Right atrium auricular region (tissue), 2 donors: ENCODE measurements at regions not wholly inside any gene's neighbourhood (a gene's known extent, or its start where the extent isn't known, plus 50 kb on each side); places are given as distances from the start of the nearest gene placed in this dataset.

Experiments
- DNase-seq: peaks from one replicate; pipeline ENCODE4 v3.0.0-alpha.2; 2019; ENCODE audit warnings: low spot score
- H3K27ac ChIP-seq, 2 donors: fragments of 200-600 bp; sonication (generic); 1 replicate in 1 of 2; 2 replicates in 1 of 2; pipeline ENCODE4 v1.5.1; 2016 to 2019
- H3K27me3 ChIP-seq, 2 donors: fragments of 200-600 bp; sonication (generic); one replicate each; pipeline versions ENCODE4 v1.5.1 to v1.6.0; 2017 to 2019
- H3K36me3 ChIP-seq: fragments of 200-600 bp; sonication (generic); one replicate; pipeline ENCODE4 v1.5.1; 2016
- H3K4me1 ChIP-seq, 2 donors: fragments of 200-600 bp; sonication (generic); one replicate each; pipeline versions ENCODE4 v1.5.1 to v1.6.0; 2017 to 2019
- H3K4me3 ChIP-seq, 2 donors: fragments of 200-600 bp; sonication (generic); 1 replicate in 1 of 2; 2 replicates in 1 of 2; pipeline ENCODE4 v1.5.1; 2017 to 2019; ENCODE audit warnings: mild to moderate bottlenecking in 1 of 2, moderate library complexity in 1 of 2
- H3K9me3 ChIP-seq, 2 donors: fragments of 200-600 bp; sonication (generic); one replicate each; pipeline ENCODE4 v1.5.1; 2019
- TF ChIP-seq, protein P1 (sequence below), 2 donors: fragments of 200-600 bp; sonication (generic); IDR thresholded peaks; one replicate each; pipeline ENCODE4 v1.5.1; 2019; ENCODE audit warnings: antibody characterized with exemption in 2 of 2

DNA sequence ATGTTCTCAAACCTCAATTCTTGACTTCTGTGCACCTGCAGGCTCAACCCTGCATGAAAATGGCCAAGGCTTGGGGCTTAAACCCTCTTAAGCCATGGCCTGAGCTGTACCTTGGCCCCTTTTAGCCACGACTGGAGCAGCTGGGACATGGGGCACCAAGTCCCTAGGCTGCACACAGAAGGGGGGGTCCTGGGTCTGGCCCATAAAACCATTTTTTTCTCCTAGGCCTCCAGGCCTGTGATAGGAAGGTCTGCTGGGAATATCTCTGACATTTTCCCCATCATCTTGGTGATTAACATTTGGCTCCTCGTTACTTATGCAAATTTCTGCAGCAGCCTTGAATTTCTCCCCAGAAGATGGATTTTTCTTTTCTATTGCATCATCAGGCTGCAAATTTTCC is 119.4 kb upstream of the VGLL2 start:
- no peaks in the 10 kb centered on the region for H3K36me3 ChIP-seq
- H3K27ac ChIP-seq = no peak overlapping the region
- no peaks in the 10 kb centered on the region for H3K9me3 ChIP-seq
- no peak for DNase-seq
- TF ChIP-seq, protein P1, sequence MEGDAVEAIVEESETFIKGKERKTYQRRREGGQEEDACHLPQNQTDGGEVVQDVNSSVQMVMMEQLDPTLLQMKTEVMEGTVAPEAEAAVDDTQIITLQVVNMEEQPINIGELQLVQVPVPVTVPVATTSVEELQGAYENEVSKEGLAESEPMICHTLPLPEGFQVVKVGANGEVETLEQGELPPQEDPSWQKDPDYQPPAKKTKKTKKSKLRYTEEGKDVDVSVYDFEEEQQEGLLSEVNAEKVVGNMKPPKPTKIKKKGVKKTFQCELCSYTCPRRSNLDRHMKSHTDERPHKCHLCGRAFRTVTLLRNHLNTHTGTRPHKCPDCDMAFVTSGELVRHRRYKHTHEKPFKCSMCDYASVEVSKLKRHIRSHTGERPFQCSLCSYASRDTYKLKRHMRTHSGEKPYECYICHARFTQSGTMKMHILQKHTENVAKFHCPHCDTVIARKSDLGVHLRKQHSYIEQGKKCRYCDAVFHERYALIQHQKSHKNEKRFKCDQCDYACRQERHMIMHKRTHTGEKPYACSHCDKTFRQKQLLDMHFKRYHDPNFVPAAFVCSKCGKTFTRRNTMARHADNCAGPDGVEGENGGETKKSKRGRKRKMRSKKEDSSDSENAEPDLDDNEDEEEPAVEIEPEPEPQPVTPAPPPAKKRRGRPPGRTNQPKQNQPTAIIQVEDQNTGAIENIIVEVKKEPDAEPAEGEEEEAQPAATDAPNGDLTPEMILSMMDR (IDR thresholded peaks at IDR 0.05) = no peak
- H3K4me1 ChIP-seq = peaks cover 0 to 13% of the 10 kb centered on the region in 2 donors
- no peak overlapping the region for H3K4me3 ChIP-seq
- no peaks in the 10 kb centered on the region for H3K27me3 ChIP-seq

DNA sequence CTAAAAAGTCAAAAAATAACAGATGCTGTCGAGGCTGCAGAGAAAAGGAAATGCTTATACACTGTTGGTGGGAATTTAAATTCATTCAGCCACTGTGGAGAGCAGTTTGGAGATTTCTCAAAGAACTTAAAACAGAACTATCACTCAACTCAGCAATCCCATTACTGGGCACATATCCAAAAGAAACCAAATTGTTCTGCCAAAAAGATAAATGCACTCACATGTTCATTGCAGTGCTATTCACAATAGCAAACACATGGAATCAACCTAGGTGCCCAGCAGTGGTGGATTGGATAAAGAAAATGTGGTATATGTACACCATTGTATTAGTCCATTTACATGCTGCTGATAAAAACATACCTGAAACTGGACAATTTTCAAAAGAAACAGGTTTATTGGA is 116.0 kb upstream of the VGLL2 start:
- Histone ChIP-seq H3K27ac (peak overlapping the region in 1 of 2 donors; percentile 45), H3K4me3 (no peak overlapping the region), H3K4me1 (no peaks in the 10 kb centered on the region), H3K36me3 (no peaks in the 10 kb centered on the region), H3K27me3 (no peaks in the 10 kb centered on the region), H3K9me3 (no peaks in the 10 kb centered on the region)
- DNase-seq = no peak
- TF ChIP-seq, protein P1 (IDR thresholded peaks at IDR 0.05) = no peak

DNA sequence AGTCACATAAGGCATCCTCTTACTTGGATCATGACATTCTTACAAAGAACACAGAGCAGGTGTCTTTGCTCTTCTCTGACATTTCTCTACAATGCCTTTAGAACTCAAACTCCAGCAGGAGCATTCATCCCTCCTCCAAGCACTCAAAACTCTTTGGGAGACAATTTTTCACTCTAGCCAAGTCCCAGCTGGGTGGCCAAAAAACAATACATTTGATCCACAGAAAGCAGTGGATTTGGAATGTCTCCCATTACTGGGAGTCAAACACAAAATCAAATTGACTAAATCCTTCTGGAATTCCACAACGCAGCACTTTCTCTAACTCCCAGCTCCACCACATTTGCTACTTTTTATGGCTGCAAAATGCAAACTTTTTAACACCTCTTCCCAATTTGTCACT is 108.6 kb upstream of the VGLL2 start:
- DNase-seq = no peak
- Histone ChIP-seq H3K4me1 (peaks cover 0 to 6% of the 10 kb centered on the region in 2 donors), H3K36me3 (no peaks in the 10 kb centered on the region), H3K4me3 (no peak overlapping the region), H3K27me3 (no peaks in the 10 kb centered on the region), H3K27ac (peak overlapping the region in 1 of 2 donors; percentile 14), H3K9me3 (no peaks in the 10 kb centered on the region)
- TF ChIP-seq, protein P1 (IDR thresholded peaks at IDR 0.05) = no peak

DNA sequence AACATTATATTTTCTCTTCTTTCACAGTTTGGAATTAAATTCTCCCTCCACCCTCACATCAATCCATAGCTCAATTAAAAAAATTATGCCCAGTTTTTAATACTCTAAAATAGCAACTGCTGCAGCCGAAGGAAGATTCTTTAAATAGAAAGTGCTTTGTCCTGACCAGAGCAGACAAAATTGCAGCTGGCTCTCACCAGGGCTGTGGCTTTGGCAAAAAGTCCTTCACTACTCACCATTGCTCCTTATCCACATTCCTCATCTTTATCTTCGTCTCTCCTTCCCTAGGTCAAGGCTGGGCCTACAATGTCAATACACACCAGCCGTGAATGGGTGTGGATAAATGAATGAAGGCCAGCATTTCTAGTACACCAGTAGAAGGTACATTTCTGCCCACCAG is 107.9 kb upstream of the VGLL2 start:
- Histone ChIP-seq H3K9me3 (no peaks in the 10 kb centered on the region), H3K36me3 (no peaks in the 10 kb centered on the region), H3K4me3 (no peak overlapping the region), H3K27me3 (no peaks in the 10 kb centered on the region), H3K4me1 (peaks cover 0 to 6% of the 10 kb centered on the region in 2 donors), H3K27ac (peak overlapping the region in 1 of 2 donors; percentile 14)
- TF ChIP-seq, protein P1 (IDR thresholded peaks at IDR 0.05) = no peak
- no peak for DNase-seq

DNA sequence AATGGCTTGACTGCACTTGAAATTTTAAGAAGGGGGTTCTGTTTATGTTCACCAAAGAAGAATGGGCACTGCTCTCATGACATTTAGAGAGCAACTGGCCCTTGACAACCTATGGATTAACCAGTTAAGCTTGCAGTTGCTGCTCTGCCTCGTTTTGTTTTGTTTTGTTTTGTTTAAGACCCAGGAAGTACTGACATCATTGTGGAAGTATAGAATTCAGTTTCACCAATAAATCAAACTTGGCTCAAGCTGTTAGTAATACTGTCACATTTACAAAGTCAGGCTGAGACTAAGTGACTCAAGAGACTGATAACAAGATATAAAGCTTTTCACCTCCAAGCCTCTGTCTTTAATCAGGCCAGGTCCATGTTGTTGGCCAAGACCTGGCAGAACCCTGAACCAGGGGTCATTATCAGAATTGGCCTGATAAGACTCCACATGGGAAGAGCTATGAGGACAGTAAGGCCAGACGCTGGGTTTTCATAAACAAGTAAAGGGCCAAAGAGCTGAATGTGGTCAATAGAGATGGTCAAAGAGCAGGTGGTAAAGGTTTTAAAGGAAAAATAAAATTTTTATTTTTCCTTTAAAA is 99.4 kb upstream of the VGLL2 start:
- Histone ChIP-seq H3K4me1 (peaks cover 0 to 4% of the 10 kb centered on the region in 2 donors), H3K27me3 (no peaks in the 10 kb centered on the region), H3K36me3 (no peaks in the 10 kb centered on the region), H3K4me3 (no peak overlapping the region), H3K9me3 (no peaks in the 10 kb centered on the region), H3K27ac (peak overlapping the region in 1 of 2 donors; percentile 8)
- TF ChIP-seq, protein P1 (IDR thresholded peaks at IDR 0.05) = no peak
- DNase-seq = no peak
